IMR-90 (cell line): ENCODE measurements at regions not wholly inside any gene's neighbourhood (a gene's known extent, or its start where the extent isn't known, plus 50 kb on each side); places are given as distances from the start of the nearest gene placed in this dataset.
A peak's percentile ranks its signal among the peaks of the same experiment; 100 is the strongest.

Experiments used
- ATAC-seq: fragments of 200-7000 bp; cut with Tn5 transposase; 2 replicates; pipeline ENCODE4 v1.9.1; 2020; ENCODE audit warnings: low read depth, mild to moderate bottlenecking, moderate library complexity
- BruUV-seq: library from RNA; stranded (reverse); fragments of 400-500 nt; replicated peaks from 2 replicates; lab custom pipeline; 2021; lab: Mats Ljungman, UMichigan
- CTCF ChIA-PET: fragments of 300-600 bp; formaldehyde crosslinking; extraction: SDS; loops from one replicate; lab custom pipeline; 2021; ENCODE audit warnings: antibody characterized with exemption; lab: Yijun Ruan, JAX
- POLR2A ChIA-PET: fragments of 300-600 bp; sonication (Branson Sonifier 250); formaldehyde crosslinking; loops from one replicate; lab custom pipeline; 2022; ENCODE audit warnings: antibody characterized with exemption; ENCODE audit not compliant: unreplicated experiment; lab: Charles Lee
- DNase-seq: peaks from one replicate; pipeline ENCODE4 v3.0.0; 2013
- H2AFZ ChIP-seq: replicated peaks from 2 replicates; pipeline ENCODE3; 2013; ENCODE audit warnings: low read length, mild to moderate bottlenecking; ENCODE audit not compliant: poor library complexity
- H2AK5ac ChIP-seq: 2 replicates; pipeline ENCODE4 v1.6.1; 2013; ENCODE audit warnings: low read depth, low read length, inconsistent platforms
- H2AK9ac ChIP-seq: replicated peaks from 2 replicates; pipeline ENCODE3; 2013; ENCODE audit warnings: mild to moderate bottlenecking, low read depth, low read length, moderate library complexity; ENCODE audit not compliant: poor library complexity
- H2BK120ac ChIP-seq: 2 replicates; pipeline ENCODE4 v1.6.1; 2013; ENCODE audit warnings: low read depth, low read length, inconsistent platforms
- H2BK15ac ChIP-seq: 3 replicates; pipeline ENCODE4 v1.6.1; 2013; ENCODE audit warnings: low read depth, low read length, inconsistent platforms
- H2BK20ac ChIP-seq: 2 replicates; pipeline ENCODE4 v1.6.1; 2013; ENCODE audit warnings: low read depth, mild to moderate bottlenecking, inconsistent platforms, low read length, moderate library complexity
- H2BK5ac ChIP-seq: 2 replicates; pipeline ENCODE4 v1.6.1; 2013; ENCODE audit warnings: mild to moderate bottlenecking, low read depth, low read length, inconsistent platforms; ENCODE audit not compliant: poor library complexity, severe bottlenecking
- H3K14ac ChIP-seq: replicated peaks from 2 replicates; pipeline ENCODE4 v1.6.1; 2013; ENCODE audit warnings: low read depth, low read length, inconsistent platforms
- H3K18ac ChIP-seq: 2 replicates; pipeline ENCODE4 v1.6.1; 2013; ENCODE audit warnings: low read depth, low read length, control low read depth
- H3K23ac ChIP-seq: 2 replicates; pipeline ENCODE4 v1.6.1; 2013; ENCODE audit warnings: low read depth, low read length, inconsistent platforms
- H3K27ac ChIP-seq: 2 replicates; pipeline ENCODE4 v1.5.1; 2013; ENCODE audit warnings: mild to moderate bottlenecking, control low read depth, low read length; ENCODE audit not compliant: insufficient read depth
- H3K27me3 ChIP-seq: 2 replicates; pipeline ENCODE4 v1.6.1; 2013; ENCODE audit warnings: low read length; ENCODE audit not compliant: control insufficient read depth, insufficient read depth
- H3K36me3 ChIP-seq: 2 replicates; pipeline ENCODE4 v1.6.1; 2013; ENCODE audit warnings: low read length, mixed read lengths; ENCODE audit not compliant: control insufficient read depth, insufficient read depth
- H3K4ac ChIP-seq: 2 replicates; pipeline ENCODE4 v1.6.1; 2013; ENCODE audit warnings: low read depth, low read length, inconsistent platforms
- H3K4me1 ChIP-seq: 2 replicates; pipeline ENCODE4 v1.6.1; 2013; ENCODE audit warnings: low read length, mixed read lengths; ENCODE audit not compliant: control insufficient read depth, insufficient read depth
- H3K4me2 ChIP-seq: 2 replicates; pipeline ENCODE4 v1.6.1; 2013; ENCODE audit warnings: low read depth, mild to moderate bottlenecking, control low read depth, low read length, moderate library complexity
- H3K4me3 ChIP-seq: 2 replicates; pipeline ENCODE4 v1.5.1; 2013; ENCODE audit warnings: low read depth, mild to moderate bottlenecking, control low read depth, low read length, moderate library complexity; ENCODE audit not compliant: insufficient read depth
- H3K56ac ChIP-seq: 2 replicates; pipeline ENCODE4 v1.6.1; 2013; ENCODE audit warnings: low read length, inconsistent platforms; ENCODE audit not compliant: insufficient read depth; ENCODE audit errors: extremely low read depth
- H3K79me1 ChIP-seq, 2 experiments: 2 replicates each; pipeline ENCODE4 v1.6.1; 2013; ENCODE audit warnings: low read length in 2 of 2, inconsistent platforms in 1 of 2, low read depth in 1 of 2
- H3K9ac ChIP-seq: 2 replicates; pipeline ENCODE4 v1.6.1; 2013; ENCODE audit warnings: low read depth, low read length, control low read depth
- H3K9me1 ChIP-seq: 2 replicates; pipeline ENCODE4 v1.6.1; 2013; ENCODE audit warnings: low read length, inconsistent platforms; ENCODE audit not compliant: insufficient read depth
- H3K9me3 ChIP-seq: 2 replicates; pipeline ENCODE4 v1.6.1; 2013; ENCODE audit warnings: low read length; ENCODE audit not compliant: control insufficient read depth, insufficient read depth
- H4K20me1 ChIP-seq: 2 replicates; pipeline ENCODE4 v1.6.1; 2013; ENCODE audit warnings: low read length, inconsistent platforms; ENCODE audit not compliant: insufficient read depth
- H4K5ac ChIP-seq: 2 replicates; pipeline ENCODE4 v1.6.1; 2013; ENCODE audit warnings: mild to moderate bottlenecking, low read depth, low read length, control low read depth
- H4K8ac ChIP-seq, 2 experiments: 2 replicates each; pipeline ENCODE4 v1.6.1; 2013; ENCODE audit warnings: low read depth in 2 of 2, low read length in 2 of 2, control low read depth in 1 of 2, inconsistent platforms in 1 of 2
- H4K91ac ChIP-seq: 2 replicates; pipeline ENCODE4 v1.6.1; 2013; ENCODE audit warnings: low read depth, low read length, inconsistent platforms; ENCODE audit not compliant: insufficient read depth
- CEBPB ChIP-seq: IDR thresholded peaks from 2 replicates; pipeline ENCODE4 v1.6.1; 2012; ENCODE audit warnings: low read depth, low read length, improper control_type of control experiment
- RAD21 ChIP-seq: IDR thresholded peaks from 2 replicates; pipeline ENCODE4 v1.6.1; 2012; ENCODE audit warnings: low read length, improper control_type of control experiment
- WGBS, 2 experiments: methylation state at CpG; one replicate each; pipeline versions ENCODE4 v1.1.5 to v1.1.7; 2013; ENCODE audit warnings: missing lambda C conversion rate in 2 of 2; ENCODE audit not compliant: insufficient read length in 1 of 2; ENCODE audit errors: extremely low coverage in 2 of 2; 5-methylcytosine and 5-hydroxymethylcytosine counted together
- dilution Hi-C: fragments of 300-500 bp; cut with HindIII; formaldehyde crosslinking; loops from one replicate; pipeline ENCODE4 v1.14.3; 2018; ENCODE audit warnings: low sequenced_read_pairs; ENCODE audit not compliant: unreplicated experiment
- in situ Hi-C: fragments of 300-500 bp; cut with MboI; formaldehyde crosslinking; loops from 3 replicates; pipeline ENCODE4 v1.14.3; 2019; ENCODE audit warnings: low sequenced_read_pairs, inconsistent platforms, mixed read lengths
- intact Hi-C: fragments of 100-400 bp; cut with micrococcal nuclease; formaldehyde crosslinking; loops from 2 replicates; pipeline ENCODE4 v1.10.0; 2022

- dilution Hi-C loops = no loop called here
Observed at GRCh38 chr2:46846536-46846935, 69.1 kb downstream of the MCFD2 start.

More at GRCh38 chr2:46846536-46846935, 69.1 kb downstream of the MCFD2 start:
- H3K4me3 ChIP-seq = no peak overlapping the region
- H3K9me1 ChIP-seq = peaks cover 24% of the 10 kb centered on the region
- peak overlapping the region; percentile 99 for H2AK5ac ChIP-seq
- peak overlapping the region; percentile 87 for H3K14ac ChIP-seq
- TF ChIP-seq RAD21 (no peak), CEBPB (0 out of 2 replicates have a peak, but pooled peaks have one; percentile 25)
- H4K5ac ChIP-seq = peak overlapping the region; percentile 95
- peaks cover 9 to 37% of the 10 kb centered on the region in 2 experiments for H3K79me1 ChIP-seq
- H3K4ac ChIP-seq = peak overlapping the region; percentile 100
- DNase-seq = no peak
- no peak for ATAC-seq
- 80% methylated on average over 1 of the region's 4 CpGs; no CpG with 5 or more reads in 1 of the 2 experiments for WGBS, 2 experiments
- ChIA-PET POLR2A (no interaction called here), CTCF (no interaction called here)
- peak overlapping the region; percentile 60 for H3K9ac ChIP-seq
- H3K56ac ChIP-seq = peak overlapping the region; percentile 54
- no peak overlapping the region for H3K4me2 ChIP-seq
- no peaks in the 10 kb centered on the region for H3K9me3 ChIP-seq
- intact Hi-C loops (loop anchor here (2.0 kb wide), 1 partner anchor 16 kb away; no protein-coding TSS in a partner anchor), in situ Hi-C loops (no loop called here)
- H3K18ac ChIP-seq = peak overlapping the region; percentile 95
- H3K4me1 ChIP-seq = peaks cover 50% of the 10 kb centered on the region
- peak overlapping the region; percentile 100 for H2BK120ac ChIP-seq
- no peaks in the 10 kb centered on the region for H4K20me1 ChIP-seq
- peak overlapping the region; percentile 92 to 99 for H4K8ac ChIP-seq
- peak overlapping the region; percentile 95 for H3K27ac ChIP-seq
- no peaks in the 10 kb centered on the region for H3K27me3 ChIP-seq
- peak overlapping the region; percentile 4 for H2AFZ ChIP-seq
- H2BK20ac ChIP-seq = peak overlapping the region; percentile 100
- peak overlapping the region; percentile 100 for H2BK5ac ChIP-seq
- BruUV-seq = no TSS peak
- peak overlapping the region; percentile 42 for H2AK9ac ChIP-seq
- peak overlapping the region; percentile 88 for H3K23ac ChIP-seq
- peak overlapping the region; percentile 99 for H2BK15ac ChIP-seq
- no peaks in the 10 kb centered on the region for H3K36me3 ChIP-seq
- H4K91ac ChIP-seq = peak overlapping the region; percentile 100
